T-helper 1 cell treated with Interleukin-12 subunit alpha and Interleukin-12 subunit beta and Interleukin-4 antibody, amounts not matched to agents 30 μg/mL and 1 μg/mL, for 36 hours (primary cell): ENCODE measurements at regions not wholly inside any gene's neighbourhood (a gene's known extent, or its start where the extent isn't known, plus 50 kb on each side); places are given as distances from the start of the nearest gene placed in this dataset.

Experiments used
- H3K27ac Mint-ChIP-seq: one replicate; pipeline ENCODE4 v1.8.0; 2021; ENCODE audit warnings: mild to moderate bottlenecking, mixed read lengths
- H3K27me3 Mint-ChIP-seq: one replicate; pipeline ENCODE4 v1.8.0; 2021; ENCODE audit warnings: low read depth, mixed read lengths
- H3K36me3 Mint-ChIP-seq: one replicate; pipeline ENCODE4 v1.8.0; 2021; ENCODE audit warnings: low read depth, mixed read lengths
- H3K4me1 Mint-ChIP-seq: one replicate; pipeline ENCODE4 v1.8.0; 2021; ENCODE audit warnings: low read depth, mixed read lengths
- H3K4me3 Mint-ChIP-seq: one replicate; pipeline ENCODE4 v1.8.0; 2021; ENCODE audit warnings: mild to moderate bottlenecking, moderate library complexity, mixed read lengths
- H3K9me3 Mint-ChIP-seq: one replicate; pipeline ENCODE4 v1.8.0; 2021; ENCODE audit warnings: mixed read lengths

DNA sequence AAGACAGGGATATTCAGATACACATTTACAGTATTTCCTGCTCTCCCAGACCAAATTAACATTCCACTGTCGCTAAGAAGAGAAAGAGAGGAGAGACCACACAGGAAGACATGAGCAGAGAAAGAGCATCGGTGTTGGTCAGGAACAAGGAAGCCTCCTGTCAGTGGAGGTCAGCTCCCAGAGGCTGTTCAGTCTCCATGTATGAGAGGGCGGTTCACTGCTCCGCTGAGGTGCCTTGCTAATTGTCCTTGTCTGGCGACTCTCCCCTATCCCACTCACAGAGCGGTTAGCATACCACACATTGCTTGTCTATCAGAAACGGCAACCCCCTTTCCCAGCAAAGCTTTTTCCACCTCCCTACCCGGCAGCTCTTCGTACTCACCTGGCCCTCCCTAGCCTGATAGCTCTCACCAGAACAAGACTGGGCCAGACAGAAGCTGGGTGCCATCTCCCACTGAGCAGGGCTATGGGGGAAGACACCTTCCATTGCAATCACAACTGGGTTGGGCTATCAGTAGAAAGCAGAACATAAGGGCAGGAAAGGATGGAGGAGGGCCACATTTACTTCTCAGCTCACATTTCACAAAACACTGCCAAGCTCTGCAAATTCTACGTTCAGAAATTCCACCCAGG lies 58.6 kb upstream of the LMNB1 start:
- no peak overlapping the region for H3K4me3 Mint-ChIP-seq
- no peak overlapping the region for H3K27ac Mint-ChIP-seq
- peaks cover 3% of the 10 kb centered on the region for H3K4me1 Mint-ChIP-seq

DNA sequence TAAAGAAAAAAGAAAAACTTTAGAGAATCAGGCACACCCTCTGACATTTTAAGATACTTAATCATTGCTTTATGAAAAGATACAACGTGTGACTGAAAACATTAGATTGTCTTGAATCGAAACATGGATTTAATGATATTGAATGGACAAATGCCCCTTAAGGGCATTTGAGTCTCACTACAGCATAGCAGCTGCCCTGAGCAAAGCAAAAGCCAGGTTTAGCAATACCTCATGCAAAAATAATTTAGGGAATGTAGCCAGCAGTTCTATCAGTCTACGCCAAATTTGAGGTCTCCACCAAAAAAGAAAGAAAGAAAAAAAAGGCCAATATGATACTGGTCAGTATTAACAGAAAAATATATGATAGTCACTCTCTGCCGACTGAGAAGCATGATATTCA lies 56.6 kb upstream of the LMNB1 start:
- Mint-ChIP-seq H3K4me1 (peaks cover 3% of the 10 kb centered on the region), H3K27me3 (no peaks in the 10 kb centered on the region), H3K27ac (no peak overlapping the region), H3K9me3 (no peaks in the 10 kb centered on the region), H3K4me3 (no peak overlapping the region), H3K36me3 (no peaks in the 10 kb centered on the region)

More for the DNA sequence above, 58.6 kb upstream of the LMNB1 start:
- Mint-ChIP-seq H3K27me3 (no peaks in the 10 kb centered on the region), H3K9me3 (peaks cover 1% of the 10 kb centered on the region), H3K36me3 (no peaks in the 10 kb centered on the region)

DNA sequence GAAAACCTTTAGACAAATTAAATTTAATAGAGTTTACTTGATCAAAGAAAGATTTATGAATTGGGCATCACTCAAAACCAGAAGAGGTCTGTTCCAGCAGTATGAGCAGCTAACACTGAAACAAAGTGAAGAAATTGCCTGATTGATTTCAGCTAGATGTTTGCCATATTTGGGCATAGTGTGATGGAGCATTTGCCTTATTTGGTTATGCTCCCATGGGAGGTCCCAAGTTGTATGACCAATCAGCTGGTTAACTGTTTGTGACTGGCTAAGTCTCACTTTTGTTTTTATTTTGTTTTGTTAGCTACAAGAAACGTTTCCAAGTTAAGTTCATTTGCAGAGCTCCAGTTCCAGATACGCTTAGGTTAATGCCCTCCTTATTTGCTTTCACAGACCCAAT lies 53.3 kb upstream of the LMNB1 start:
- Mint-ChIP-seq H3K4me3 (no peak overlapping the region), H3K36me3 (no peaks in the 10 kb centered on the region), H3K9me3 (no peaks in the 10 kb centered on the region), H3K27ac (no peak overlapping the region), H3K4me1 (no peaks in the 10 kb centered on the region), H3K27me3 (no peaks in the 10 kb centered on the region)
